ENCODE measurements at regions not wholly inside any gene's neighbourhood (a gene's known extent, or its start where the extent isn't known, plus 50 kb on each side); places are given as distances from the start of the nearest gene placed in this dataset.
A peak's percentile ranks its signal among the peaks of the same experiment; 100 is the strongest.

- TF ChIP-seq GATA3 (IDR thresholded peaks at IDR 0.05; ENCODE audit: low read depth, low read length) (no peak), GATA2 (IDR thresholded peaks at IDR 0.05; ENCODE audit: low read depth, low read length) (peak; percentile 41)
Measured at GRCh38 chr4:125796138-125796537, 481.4 kb downstream of the FAT4 start.

Data from SH-SY5Y (cell line).